ENCODE measurements at regions not wholly inside any gene's neighbourhood (a gene's known extent, or its start where the extent isn't known, plus 50 kb on each side); places are given as distances from the start of the nearest gene placed in this dataset.

DNA sequence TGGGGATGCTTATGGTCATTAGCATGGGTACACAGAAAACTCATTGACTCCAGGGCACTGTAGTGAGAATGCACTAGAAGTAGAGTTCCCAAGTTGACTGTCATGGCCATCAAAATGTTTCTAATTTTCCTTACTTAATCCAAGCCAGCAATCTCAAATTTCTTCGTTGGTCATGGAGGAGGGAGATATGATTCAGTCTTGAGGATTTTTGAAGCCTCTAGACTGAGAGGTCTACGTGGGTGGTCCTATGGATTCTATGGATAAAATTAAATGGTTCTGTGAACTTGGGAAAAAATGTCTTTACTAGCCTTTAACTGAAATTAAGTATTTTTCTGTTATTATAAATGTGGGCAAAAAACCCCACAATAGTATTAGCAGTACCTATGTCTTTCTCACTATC, 508.5 kb downstream of the FUT8 start:
- Histone ChIP-seq H3K36me3 (no peaks in the 10 kb centered on the region), H3K27me3 (replicated peaks in 1 of 7) (no peaks in the 10 kb centered on the region), H3K4me1 (no peaks in the 10 kb centered on the region), H3K4me3 (no peak overlapping the region), H3K9me3 (no peaks in the 10 kb centered on the region), H3K27ac (no peak overlapping the region)
- TF ChIP-seq, protein P1, sequence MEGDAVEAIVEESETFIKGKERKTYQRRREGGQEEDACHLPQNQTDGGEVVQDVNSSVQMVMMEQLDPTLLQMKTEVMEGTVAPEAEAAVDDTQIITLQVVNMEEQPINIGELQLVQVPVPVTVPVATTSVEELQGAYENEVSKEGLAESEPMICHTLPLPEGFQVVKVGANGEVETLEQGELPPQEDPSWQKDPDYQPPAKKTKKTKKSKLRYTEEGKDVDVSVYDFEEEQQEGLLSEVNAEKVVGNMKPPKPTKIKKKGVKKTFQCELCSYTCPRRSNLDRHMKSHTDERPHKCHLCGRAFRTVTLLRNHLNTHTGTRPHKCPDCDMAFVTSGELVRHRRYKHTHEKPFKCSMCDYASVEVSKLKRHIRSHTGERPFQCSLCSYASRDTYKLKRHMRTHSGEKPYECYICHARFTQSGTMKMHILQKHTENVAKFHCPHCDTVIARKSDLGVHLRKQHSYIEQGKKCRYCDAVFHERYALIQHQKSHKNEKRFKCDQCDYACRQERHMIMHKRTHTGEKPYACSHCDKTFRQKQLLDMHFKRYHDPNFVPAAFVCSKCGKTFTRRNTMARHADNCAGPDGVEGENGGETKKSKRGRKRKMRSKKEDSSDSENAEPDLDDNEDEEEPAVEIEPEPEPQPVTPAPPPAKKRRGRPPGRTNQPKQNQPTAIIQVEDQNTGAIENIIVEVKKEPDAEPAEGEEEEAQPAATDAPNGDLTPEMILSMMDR (IDR thresholded peaks at IDR 0.05 in 8 of 11, conservative IDR thresholded peaks at IDR 0.05 in 3 of 11), result no peak
- TF ChIP-seq POLR2AphosphoS5 (IDR thresholded peaks at IDR 0.05) (no peak), POLR2A (IDR thresholded peaks at IDR 0.05) (no peak)
- no peak for DNase-seq
- 70 to 89% (median 83%) methylated on average over 2 of the region's 2 CpGs for WGBS, 5 donors
- intact Hi-C loops (cut with DNase I; ENCODE audit: low total_unique reads), result no loop called here

DNA sequence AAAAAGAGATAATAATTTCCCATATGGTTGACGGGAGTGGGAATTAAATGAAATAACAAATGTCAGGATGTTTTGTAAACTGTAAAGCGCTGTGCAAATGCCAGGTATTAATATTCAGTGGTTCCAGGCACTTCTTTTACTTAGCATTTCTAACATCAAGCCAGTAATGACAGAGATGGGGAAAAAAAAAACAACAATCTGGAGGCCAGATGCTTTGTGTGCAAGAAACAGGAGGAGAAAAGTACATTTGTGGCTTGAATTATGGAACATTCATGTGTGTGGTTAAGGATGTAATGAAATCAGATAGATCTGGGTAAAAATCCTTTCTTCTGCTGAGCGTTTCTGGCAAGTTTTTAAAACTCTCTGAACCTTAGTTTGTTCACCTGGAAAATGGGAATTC, 509.6 kb downstream of the FUT8 start:
- H3K9me3 ChIP-seq, result no peaks in the 10 kb centered on the region
- WGBS, 5 donors, result 88 to 96% (median 90%) methylated on average over 3 of the region's 3 CpGs

DNA sequence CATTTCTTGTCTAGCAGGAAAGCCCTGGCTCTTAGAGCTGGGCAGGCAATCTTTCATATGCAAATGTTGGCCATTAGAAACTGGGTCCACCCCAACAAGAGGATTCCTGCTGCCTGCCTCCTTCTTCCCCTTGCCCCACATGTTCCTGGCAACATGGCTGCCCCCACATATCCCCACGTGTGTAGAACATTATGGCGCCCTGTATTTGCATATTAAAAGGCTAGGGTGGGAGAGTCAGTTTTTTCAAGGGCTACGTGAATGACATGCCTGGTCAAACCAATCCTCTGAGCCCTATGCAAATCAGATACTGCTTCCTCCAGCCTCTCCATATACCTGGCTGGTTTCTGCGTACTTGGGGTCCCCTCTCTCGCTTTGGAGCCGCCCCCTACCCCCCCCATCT, 514.0 kb downstream of the FUT8 start:
- Histone ChIP-seq H3K4me1 (peaks cover 0 to 25% (median 7%) of the 10 kb centered on the region in 6 donors), H3K27me3 (replicated peaks in 1 of 7) (peaks cover 0 to 8% (median 3%) of the 10 kb centered on the region in 7 donors), H3K27ac (peak overlapping the region in 1 of 8 donors; percentile 44), H3K36me3 (no peaks in the 10 kb centered on the region), H3K9me3 (no peaks in the 10 kb centered on the region), H3K4me3 (no peak overlapping the region)
- no peak for DNase-seq
- WGBS, 5 donors, result 74 to 87% (median 81%) methylated on average over 6 of the region's 6 CpGs
- intact Hi-C loops (cut with DNase I; ENCODE audit: low total_unique reads), result no loop called here
- no peak for TF ChIP-seq POLR2A (IDR thresholded peaks at IDR 0.05)
- TF ChIP-seq, protein P1 (IDR thresholded peaks at IDR 0.05 in 8 of 11, conservative IDR thresholded peaks at IDR 0.05 in 3 of 11), result no peak
- no peak for TF ChIP-seq POLR2AphosphoS5 (IDR thresholded peaks at IDR 0.05)

More for the DNA sequence above, 509.6 kb downstream of the FUT8 start:
- Histone ChIP-seq H3K27me3 (replicated peaks in 1 of 7) (peaks cover 0 to 5% (median 0%) of the 10 kb centered on the region in 7 donors), H3K36me3 (no peaks in the 10 kb centered on the region), H3K4me3 (no peak overlapping the region), H3K4me1 (peaks cover 0 to 9% (median 2%) of the 10 kb centered on the region in 6 donors), H3K27ac (no peak overlapping the region)
- no peak for TF ChIP-seq POLR2AphosphoS5 (IDR thresholded peaks at IDR 0.05)
- no peak for TF ChIP-seq POLR2A (IDR thresholded peaks at IDR 0.05)
- TF ChIP-seq, protein P1 (IDR thresholded peaks at IDR 0.05 in 8 of 11, conservative IDR thresholded peaks at IDR 0.05 in 3 of 11), result no peak
- intact Hi-C loops (cut with DNase I; ENCODE audit: low total_unique reads), result no loop called here
- no peak for DNase-seq

- intact Hi-C loops (cut with DNase I; ENCODE audit: low total_unique reads), result no loop called here
- peak overlapping the region in 5 of 8 donors; percentile 11 to 67 (median 20) for H3K27ac ChIP-seq
- DNase-seq, result no peak
- TF ChIP-seq POLR2AphosphoS5 (IDR thresholded peaks at IDR 0.05) (no peak), POLR2A (IDR thresholded peaks at IDR 0.05) (no peak)
- TF ChIP-seq, protein P1 (IDR thresholded peaks at IDR 0.05 in 8 of 11, conservative IDR thresholded peaks at IDR 0.05 in 3 of 11), result no peak
- no peaks in the 10 kb centered on the region for H3K36me3 ChIP-seq
- WGBS, 5 donors, result 68 to 81% (median 79%) methylated on average over 7 of the region's 7 CpGs
- H3K4me3 ChIP-seq, result no peak overlapping the region
- no peaks in the 10 kb centered on the region for H3K9me3 ChIP-seq
- H3K27me3 ChIP-seq (replicated peaks in 1 of 7), result peaks cover 0 to 8% (median 3%) of the 10 kb centered on the region in 7 donors
- H3K4me1 ChIP-seq, result peaks cover 0 to 25% (median 7%) of the 10 kb centered on the region in 6 donors
Observed at GRCh38 chr14:65926935-65927700, 514.6 kb downstream of the FUT8 start.
